Breast epithelium (tissue), 4 donors: ENCODE measurements at regions not wholly inside any gene's neighbourhood (a gene's known extent, or its start where the extent isn't known, plus 50 kb on each side); places are given as distances from the start of the nearest gene placed in this dataset.

Experiments used
- DNase-seq, 2 donors: peaks; one replicate each; pipeline ENCODE4 v3.0.0-alpha.2; 2019; ENCODE audit warnings: low spot score in 2 of 2
- H3K27ac ChIP-seq, 2 donors: fragments of 200-600 bp; sonication (generic) in 1 of 2; one replicate each; pipeline ENCODE4 v1.5.1; 2016 to 2019; ENCODE audit warnings: mild to moderate bottlenecking in 1 of 2
- H3K27me3 ChIP-seq, 2 donors: fragments of 200-600 bp; sonication (generic) in 1 of 2; one replicate each; pipeline versions ENCODE4 v1.5.1 to v1.6.0; 2017 to 2019; ENCODE audit warnings: control low read depth in 1 of 2, mild to moderate bottlenecking in 1 of 2
- H3K36me3 ChIP-seq: fragments of 200-600 bp; one replicate; pipeline ENCODE4 v1.5.1; 2019
- H3K4me1 ChIP-seq, 2 donors: fragments of 200-600 bp; sonication (generic); one replicate each; pipeline ENCODE4 v1.5.1; 2016 to 2019; ENCODE audit warnings: control low read depth in 1 of 2
- H3K4me3 ChIP-seq, 3 donors: fragments of 200-600 bp; sonication (generic); 1 replicate in 2 of 3; 2 replicates in 1 of 3; pipeline ENCODE4 v1.5.1; 2016 to 2019; ENCODE audit warnings: mild to moderate bottlenecking in 3 of 3, moderate library complexity in 2 of 3
- H3K9me3 ChIP-seq, 2 donors: fragments of 200-600 bp; sonication (generic) in 1 of 2; one replicate each; pipeline ENCODE4 v1.5.1; 2016 to 2019; ENCODE audit warnings: control low read depth in 1 of 2
- POLR2A ChIP-seq: fragments of 450-650 bp; IDR thresholded peaks from one replicate; pipeline ENCODE4 v1.6.1; 2016; ENCODE audit warnings: antibody characterized with exemption, mild to moderate bottlenecking, moderate library complexity
- POLR2AphosphoS5 ChIP-seq, 3 donors: sonication (generic); formaldehyde crosslinking; IDR thresholded peaks; one replicate each; pipeline ENCODE4 v1.6.1; 2017; ENCODE audit warnings: antibody characterized with exemption in 3 of 3
- intact Hi-C: fragments of 100-400 bp; cut with DNase I; formaldehyde crosslinking; loops from one replicate; pipeline ENCODE4 v1.15.1; 2023; ENCODE audit warnings: low total_unique reads
- TF ChIP-seq, protein P1 (sequence below), 3 donors: fragments of 450-650 bp; IDR thresholded peaks; one replicate each; pipeline ENCODE4 v1.5.1; 2016 to 2017; ENCODE audit warnings: antibody characterized with exemption in 3 of 3, mild to moderate bottlenecking in 3 of 3, moderate library complexity in 3 of 3

DNA sequence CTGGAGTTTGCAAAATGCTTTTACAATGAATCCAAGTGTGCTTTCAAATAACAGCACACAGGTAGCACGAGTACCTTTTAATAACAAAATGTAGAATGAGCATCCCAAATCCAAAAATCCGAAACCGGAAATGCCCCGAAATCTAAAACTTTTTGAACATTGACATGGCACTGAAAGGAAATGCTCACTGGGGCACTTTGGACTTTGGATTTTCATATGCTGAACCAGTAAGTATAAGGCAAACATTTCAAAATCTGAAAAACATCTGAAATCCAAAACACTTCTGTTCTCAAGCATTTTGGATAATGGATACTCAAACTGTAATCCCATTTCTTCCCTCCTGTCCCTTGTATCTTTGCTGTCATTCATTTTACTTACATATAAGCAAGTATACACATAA is 50.1 kb downstream of the GCNT4 start:
- Histone ChIP-seq H3K27me3 (no peaks in the 10 kb centered on the region), H3K27ac (no peak overlapping the region)
- DNase-seq = no peak

DNA sequence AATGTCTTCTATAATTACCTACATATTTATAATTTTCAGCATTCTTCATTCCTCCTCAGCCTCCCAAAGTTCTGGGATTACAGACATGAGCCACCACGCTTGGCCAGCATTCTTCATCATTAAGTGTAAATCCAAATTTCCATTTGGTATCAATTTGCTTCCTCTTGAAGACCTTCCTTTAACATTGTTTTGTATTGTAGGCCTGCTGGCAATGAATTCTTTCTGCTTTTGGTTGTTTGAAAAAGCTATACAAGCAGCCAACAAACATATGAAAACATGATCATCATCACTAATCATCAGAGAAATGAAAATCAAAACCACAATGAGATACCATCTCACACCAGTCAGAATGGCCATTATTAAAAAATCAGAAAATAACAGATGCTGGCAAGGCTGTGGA is 56.4 kb downstream of the GCNT4 start:
- Histone ChIP-seq H3K4me1 (no peaks in the 10 kb centered on the region), H3K27me3 (no peaks in the 10 kb centered on the region), H3K9me3 (no peaks in the 10 kb centered on the region), H3K27ac (no peak overlapping the region), H3K36me3 (no peaks in the 10 kb centered on the region), H3K4me3 (no peak overlapping the region)
- intact Hi-C loops = loop anchor here (1.0 kb wide), 1 partner anchor 8 kb away; no protein-coding TSS in a partner anchor
- no peak for DNase-seq
- TF ChIP-seq POLR2A (no peak), POLR2AphosphoS5 (IDR thresholded peaks at IDR 0.05) (no peak)
- TF ChIP-seq, protein P1, sequence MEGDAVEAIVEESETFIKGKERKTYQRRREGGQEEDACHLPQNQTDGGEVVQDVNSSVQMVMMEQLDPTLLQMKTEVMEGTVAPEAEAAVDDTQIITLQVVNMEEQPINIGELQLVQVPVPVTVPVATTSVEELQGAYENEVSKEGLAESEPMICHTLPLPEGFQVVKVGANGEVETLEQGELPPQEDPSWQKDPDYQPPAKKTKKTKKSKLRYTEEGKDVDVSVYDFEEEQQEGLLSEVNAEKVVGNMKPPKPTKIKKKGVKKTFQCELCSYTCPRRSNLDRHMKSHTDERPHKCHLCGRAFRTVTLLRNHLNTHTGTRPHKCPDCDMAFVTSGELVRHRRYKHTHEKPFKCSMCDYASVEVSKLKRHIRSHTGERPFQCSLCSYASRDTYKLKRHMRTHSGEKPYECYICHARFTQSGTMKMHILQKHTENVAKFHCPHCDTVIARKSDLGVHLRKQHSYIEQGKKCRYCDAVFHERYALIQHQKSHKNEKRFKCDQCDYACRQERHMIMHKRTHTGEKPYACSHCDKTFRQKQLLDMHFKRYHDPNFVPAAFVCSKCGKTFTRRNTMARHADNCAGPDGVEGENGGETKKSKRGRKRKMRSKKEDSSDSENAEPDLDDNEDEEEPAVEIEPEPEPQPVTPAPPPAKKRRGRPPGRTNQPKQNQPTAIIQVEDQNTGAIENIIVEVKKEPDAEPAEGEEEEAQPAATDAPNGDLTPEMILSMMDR (IDR thresholded peaks at IDR 0.05) = no peak

More for the DNA sequence above, 50.1 kb downstream of the GCNT4 start:
- no peaks in the 10 kb centered on the region for H3K4me1 ChIP-seq
- H3K4me3 ChIP-seq = no peak overlapping the region
- H3K9me3 ChIP-seq = peaks cover 0 to 14% of the 10 kb centered on the region in 2 donors
- no peak for TF ChIP-seq POLR2AphosphoS5 (IDR thresholded peaks at IDR 0.05)
- TF ChIP-seq, protein P1 (IDR thresholded peaks at IDR 0.05) = no peak
- TF ChIP-seq POLR2A = no peak
- intact Hi-C loops = no loop called here
- no peaks in the 10 kb centered on the region for H3K36me3 ChIP-seq

DNA sequence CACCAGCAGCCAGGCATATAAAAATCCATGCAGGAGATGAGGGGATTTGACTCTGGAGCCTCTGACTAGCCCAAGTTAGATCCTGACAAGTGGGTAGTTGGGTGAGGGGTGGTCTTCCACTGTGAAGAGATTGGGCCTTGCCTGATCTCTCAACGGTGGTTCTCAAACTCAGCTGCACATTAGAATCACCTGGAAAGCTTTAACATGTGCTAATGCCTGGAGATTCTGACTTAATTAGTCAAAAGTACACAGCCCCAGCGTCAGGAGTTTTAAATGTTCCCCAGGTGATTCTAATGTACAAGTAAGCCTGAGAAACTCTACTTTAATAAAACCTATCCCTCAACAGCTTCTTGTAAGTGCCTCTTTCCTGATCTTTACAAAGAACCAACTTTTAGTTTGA is 57.5 kb downstream of the GCNT4 start:
- DNase-seq = no peak
- H3K27ac ChIP-seq = no peak overlapping the region
- no peak for TF ChIP-seq POLR2AphosphoS5 (IDR thresholded peaks at IDR 0.05)
- no peaks in the 10 kb centered on the region for H3K27me3 ChIP-seq
- no peaks in the 10 kb centered on the region for H3K4me1 ChIP-seq
- intact Hi-C loops = no loop called here
- H3K9me3 ChIP-seq = no peaks in the 10 kb centered on the region
- H3K4me3 ChIP-seq = no peak overlapping the region
- no peaks in the 10 kb centered on the region for H3K36me3 ChIP-seq

DNA sequence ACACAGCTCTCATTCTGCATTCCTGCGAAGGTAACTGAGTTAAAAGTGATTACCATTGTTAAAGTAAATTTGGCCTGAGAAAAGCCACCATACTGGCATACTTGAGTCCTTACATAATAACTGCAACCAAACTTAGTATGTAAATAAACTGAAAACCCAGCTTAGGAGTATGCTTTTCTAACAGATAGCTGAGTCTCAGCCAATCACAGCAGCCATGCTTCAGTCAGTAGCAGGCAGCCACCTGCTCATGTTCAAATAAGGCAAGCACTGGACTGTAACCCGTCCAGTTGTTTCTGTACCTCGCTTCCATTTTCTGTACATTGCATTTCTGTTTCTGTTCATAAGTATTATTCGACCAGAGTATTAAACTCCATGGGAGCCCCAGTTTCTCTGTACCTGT is 58.6 kb downstream of the GCNT4 start:
- Histone ChIP-seq H3K36me3 (no peaks in the 10 kb centered on the region), H3K4me1 (no peaks in the 10 kb centered on the region), H3K27ac (no peak overlapping the region), H3K27me3 (no peaks in the 10 kb centered on the region), H3K4me3 (no peak overlapping the region), H3K9me3 (no peaks in the 10 kb centered on the region)
- intact Hi-C loops = no loop called here
- TF ChIP-seq, protein P1 (IDR thresholded peaks at IDR 0.05) = no peak
- no peak for TF ChIP-seq POLR2AphosphoS5 (IDR thresholded peaks at IDR 0.05)
- no peak for TF ChIP-seq POLR2A
- no peak for DNase-seq

DNA sequence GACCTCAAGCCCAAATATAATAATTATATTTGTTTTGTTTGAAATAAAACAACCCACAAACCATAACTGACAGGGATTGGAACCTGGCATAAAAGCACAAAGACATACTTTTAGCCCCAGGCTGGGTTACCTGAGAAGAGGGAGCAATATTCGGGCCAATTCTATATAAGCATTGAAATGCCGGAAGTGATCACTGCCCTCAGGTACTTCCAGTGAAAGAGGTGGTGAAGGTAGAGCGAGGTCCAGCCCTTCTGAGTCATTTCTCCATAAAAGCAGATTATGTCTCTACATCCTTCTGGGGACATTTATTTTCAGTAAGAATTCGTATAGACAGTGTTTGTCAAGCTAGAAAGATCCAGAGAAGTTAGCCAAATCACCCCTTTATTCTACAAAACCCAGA is 59.6 kb downstream of the GCNT4 start:
- TF ChIP-seq POLR2AphosphoS5 (IDR thresholded peaks at IDR 0.05) (no peak), POLR2A (no peak)
- TF ChIP-seq, protein P1 (IDR thresholded peaks at IDR 0.05) = no peak
- H3K4me3 ChIP-seq = no peak overlapping the region
- no peaks in the 10 kb centered on the region for H3K27me3 ChIP-seq
- intact Hi-C loops = no loop called here
- no peaks in the 10 kb centered on the region for H3K36me3 ChIP-seq
- H3K9me3 ChIP-seq = peaks cover 0 to 6% of the 10 kb centered on the region in 2 donors
- H3K4me1 ChIP-seq = no peaks in the 10 kb centered on the region
- DNase-seq = no peak
- H3K27ac ChIP-seq = no peak overlapping the region

DNA sequence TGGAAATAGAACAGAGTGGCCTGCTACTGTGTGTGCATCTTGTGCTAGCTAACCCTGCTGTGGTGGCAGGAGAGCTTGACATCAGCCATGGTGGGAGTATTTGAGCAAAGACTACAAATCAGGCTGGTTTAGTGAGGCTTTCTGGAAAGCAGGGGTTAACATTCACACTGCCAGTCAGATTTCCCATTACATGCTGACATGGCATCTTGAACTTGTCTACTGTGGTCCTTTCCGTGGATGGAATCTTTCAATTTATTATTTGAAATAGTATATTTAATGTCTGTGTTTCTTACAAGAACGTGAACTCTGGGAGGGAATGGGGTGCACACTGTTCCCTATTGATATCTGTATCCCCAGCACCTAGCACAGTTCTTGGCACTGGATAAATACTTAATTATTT is 60.8 kb downstream of the GCNT4 start:
- H3K9me3 ChIP-seq = peaks cover 0 to 6% of the 10 kb centered on the region in 2 donors
- no peaks in the 10 kb centered on the region for H3K36me3 ChIP-seq
- no peak overlapping the region for H3K27ac ChIP-seq
- TF ChIP-seq, protein P1 (IDR thresholded peaks at IDR 0.05) = no peak
- no peak for TF ChIP-seq POLR2AphosphoS5 (IDR thresholded peaks at IDR 0.05)
- no peak for TF ChIP-seq POLR2A
- DNase-seq = no peak
- no peak overlapping the region for H3K4me3 ChIP-seq
- no peaks in the 10 kb centered on the region for H3K27me3 ChIP-seq
- intact Hi-C loops = no loop called here
- no peaks in the 10 kb centered on the region for H3K4me1 ChIP-seq
